Lung (tissue), 11 donors: ENCODE measurements at regions not wholly inside any gene's neighbourhood (a gene's known extent, or its start where the extent isn't known, plus 50 kb on each side); places are given as distances from the start of the nearest gene placed in this dataset.
"Not testable (repeated sequence)": the region's sequence is repeated elsewhere in the genome, so short reads cannot be mapped to it uniquely, and the experiment has no call there.

ENCODE experiments used
- ATAC-seq: fragments of 200-7000 bp; cut with Tn5 transposase; one replicate; pipeline ENCODE4 v1.9.1; 2020; ENCODE audit warnings: moderate number of reproducible peaks; ENCODE audit not compliant: insufficient read depth, low FRiP score
- DNase-seq, 3 donors: peaks; one replicate each; pipeline ENCODE4 v3.0.0-alpha.2; 2013 to 2017
- H3K27ac ChIP-seq, 2 donors: one replicate each; pipeline ENCODE4 v1.5.1; 2013; ENCODE audit warnings: mild to moderate bottlenecking in 2 of 2, moderate library complexity in 2 of 2, control low read depth in 1 of 2, inconsistent platforms in 1 of 2, low read depth in 1 of 2, low read length in 1 of 2
- H3K27me3 ChIP-seq, 3 donors: one replicate each; pipeline ENCODE4 v1.5.1; 2013; ENCODE audit warnings: low read length in 2 of 3; ENCODE audit not compliant: control insufficient read depth in 3 of 3, insufficient read depth in 3 of 3
- H3K36me3 ChIP-seq, 4 donors: one replicate each; pipeline ENCODE4 v1.5.1; 2013; ENCODE audit warnings: low read length in 4 of 4, mild to moderate bottlenecking in 1 of 4, moderate library complexity in 1 of 4; ENCODE audit not compliant: control insufficient read depth in 4 of 4, insufficient read depth in 4 of 4
- H3K4me1 ChIP-seq, 5 donors: one replicate each; pipeline ENCODE4 v1.5.1; 2013; ENCODE audit warnings: low read length in 5 of 5, mild to moderate bottlenecking in 2 of 5, moderate library complexity in 1 of 5; ENCODE audit not compliant: control insufficient read depth in 5 of 5, insufficient read depth in 5 of 5
- H3K4me3 ChIP-seq: one replicate; pipeline ENCODE4 v1.5.1; 2013; ENCODE audit warnings: mild to moderate bottlenecking, control low read depth, moderate library complexity
- H3K9ac ChIP-seq, 2 donors: one replicate each; pipeline ENCODE4 v1.5.1; 2013; ENCODE audit warnings: low read length in 2 of 2, control low read depth in 1 of 2; ENCODE audit not compliant: insufficient read depth in 1 of 2
- H3K9me3 ChIP-seq, 4 donors: one replicate each; pipeline ENCODE4 v1.5.1; 2013; ENCODE audit warnings: low read length in 3 of 4, mild to moderate bottlenecking in 1 of 4, moderate library complexity in 1 of 4; ENCODE audit not compliant: control insufficient read depth in 4 of 4, insufficient read depth in 3 of 4
- CTCF ChIP-seq: IDR thresholded peaks from 2 replicates; pipeline ENCODE4 v1.5.1; 2012; ENCODE audit warnings: mild to moderate bottlenecking; ENCODE audit errors: control extremely low read depth, extremely low read depth
- WGBS, 2 donors: extraction: QIAGEN DNeasy Blood & Tissue Kit; methylation state at CpG; one replicate each; pipeline ENCODE4 v1.1.7; 2013; 5-methylcytosine and 5-hydroxymethylcytosine counted together
- donor health status: control.
- donor health status: control.
- donor health status: Bipolar disorder and iron deficiency.
- donor health status: healthy.
- donor health status: DM: yes; HTN: yes; CAD: no.

GRCh38 chr6:78688668-78689067, 178.7 kb upstream of the IRAK1BP1 start:
- no peaks in the 10 kb centered on the region for H3K27me3 ChIP-seq
- H3K4me1 ChIP-seq, result no peaks in the 10 kb centered on the region
- H3K9ac ChIP-seq, result no peak overlapping the region
- no peak for ATAC-seq
- H3K4me3 ChIP-seq, result no peak overlapping the region
- no peak for DNase-seq
- no peak for TF ChIP-seq CTCF
- H3K9me3 ChIP-seq, result no peaks in the 10 kb centered on the region
- no peaks in the 10 kb centered on the region for H3K36me3 ChIP-seq
- H3K27ac ChIP-seq, result no peak overlapping the region

GRCh38 chr6:78693835-78694234, 173.5 kb upstream of the IRAK1BP1 start:
- DNase-seq (no peak), ATAC-seq (no peak)
- H3K9me3 ChIP-seq, result peaks cover 0 to 4% (median 0%) of the 10 kb centered on the region in 4 donors
- TF ChIP-seq CTCF, result no peak
- 84% methylated on average over 2 of the region's 2 CpGs for WGBS, 2 donors
- H3K27me3 ChIP-seq, result no peaks in the 10 kb centered on the region
- no peak overlapping the region for H3K27ac ChIP-seq
- no peak overlapping the region for H3K4me3 ChIP-seq
- H3K36me3 ChIP-seq, result no peaks in the 10 kb centered on the region
- no peaks in the 10 kb centered on the region for H3K4me1 ChIP-seq
- H3K9ac ChIP-seq, result no peak overlapping the region

- not testable (repeated sequence) for H3K4me3 ChIP-seq, H3K9me3 ChIP-seq, DNase-seq, H3K27ac ChIP-seq, H3K27me3 ChIP-seq, ATAC-seq, H3K9ac ChIP-seq, H3K36me3 ChIP-seq, H3K4me1 ChIP-seq
- 85 to 86% methylated on average over 10 of the region's 10 CpGs for WGBS, 2 donors
Measured at GRCh38 chr6:78694628-78695027, 172.7 kb upstream of the IRAK1BP1 start.

GRCh38 chr6:78700991-78701390, 166.4 kb upstream of the IRAK1BP1 start:
- H3K4me3 ChIP-seq, result no peak overlapping the region
- ATAC-seq (no peak), DNase-seq (no peak)
- WGBS, 2 donors, result 75 to 85% methylated on average over 1 of the region's 1 CpG
- no peaks in the 10 kb centered on the region for H3K27me3 ChIP-seq
- no peak overlapping the region for H3K9ac ChIP-seq
- TF ChIP-seq CTCF, result no peak
- no peaks in the 10 kb centered on the region for H3K36me3 ChIP-seq
- H3K27ac ChIP-seq, result no peak overlapping the region
- no peaks in the 10 kb centered on the region for H3K9me3 ChIP-seq
- H3K4me1 ChIP-seq, result no peaks in the 10 kb centered on the region
